AG09309 (cell line): ENCODE measurements at regions not wholly inside any gene's neighbourhood (a gene's known extent, or its start where the extent isn't known, plus 50 kb on each side); places are given as distances from the start of the nearest gene placed in this dataset.

ENCODE experiments used
- DNase-seq: peaks from one replicate; pipeline ENCODE4 v3.0.0-alpha.2; 2010; ENCODE audit warnings: low read depth
- H3K4me3 ChIP-seq: 2 replicates; pipeline ENCODE4 v1.5.1; 2011; ENCODE audit warnings: mild to moderate bottlenecking, low read depth, low read length, moderate library complexity; ENCODE audit not compliant: control insufficient read depth
- TF ChIP-seq, protein P1 (sequence below): IDR thresholded peaks from 2 replicates; pipeline ENCODE4 v1.5.1; 2011; ENCODE audit warnings: mild to moderate bottlenecking, low read depth, low read length, inconsistent platforms; ENCODE audit not compliant: insufficient read depth, control insufficient read depth; ENCODE audit errors: missing control alignments

GRCh38 chr12:94025756-94026155 is 122.6 kb upstream of the PLXNC1 start:
- TF ChIP-seq, protein P1, sequence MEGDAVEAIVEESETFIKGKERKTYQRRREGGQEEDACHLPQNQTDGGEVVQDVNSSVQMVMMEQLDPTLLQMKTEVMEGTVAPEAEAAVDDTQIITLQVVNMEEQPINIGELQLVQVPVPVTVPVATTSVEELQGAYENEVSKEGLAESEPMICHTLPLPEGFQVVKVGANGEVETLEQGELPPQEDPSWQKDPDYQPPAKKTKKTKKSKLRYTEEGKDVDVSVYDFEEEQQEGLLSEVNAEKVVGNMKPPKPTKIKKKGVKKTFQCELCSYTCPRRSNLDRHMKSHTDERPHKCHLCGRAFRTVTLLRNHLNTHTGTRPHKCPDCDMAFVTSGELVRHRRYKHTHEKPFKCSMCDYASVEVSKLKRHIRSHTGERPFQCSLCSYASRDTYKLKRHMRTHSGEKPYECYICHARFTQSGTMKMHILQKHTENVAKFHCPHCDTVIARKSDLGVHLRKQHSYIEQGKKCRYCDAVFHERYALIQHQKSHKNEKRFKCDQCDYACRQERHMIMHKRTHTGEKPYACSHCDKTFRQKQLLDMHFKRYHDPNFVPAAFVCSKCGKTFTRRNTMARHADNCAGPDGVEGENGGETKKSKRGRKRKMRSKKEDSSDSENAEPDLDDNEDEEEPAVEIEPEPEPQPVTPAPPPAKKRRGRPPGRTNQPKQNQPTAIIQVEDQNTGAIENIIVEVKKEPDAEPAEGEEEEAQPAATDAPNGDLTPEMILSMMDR = no peak
- no peak for DNase-seq
- no peak overlapping the region for H3K4me3 ChIP-seq

DNA sequence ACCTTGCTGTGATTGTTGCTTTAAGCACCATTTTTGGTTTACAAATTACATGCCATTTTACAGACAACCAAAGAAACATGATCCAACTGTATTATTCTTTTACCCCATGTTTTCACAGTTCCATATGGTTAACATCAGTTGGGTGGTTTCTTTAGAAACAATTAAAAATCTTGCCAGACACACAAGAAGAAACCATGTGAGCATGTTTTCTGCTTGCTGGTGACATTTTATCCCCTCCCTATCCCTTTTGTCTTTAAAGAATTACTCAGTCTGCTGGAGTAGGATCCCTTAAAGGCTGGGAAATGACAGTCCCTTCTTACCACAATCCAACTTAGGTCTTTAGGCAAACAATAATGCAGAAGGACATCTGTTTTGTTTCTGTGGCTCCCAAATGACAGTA is 121.8 kb upstream of the PLXNC1 start:
- TF ChIP-seq, protein P1 = no peak
- DNase-seq = no peak
- H3K4me3 ChIP-seq = no peak overlapping the region

DNA sequence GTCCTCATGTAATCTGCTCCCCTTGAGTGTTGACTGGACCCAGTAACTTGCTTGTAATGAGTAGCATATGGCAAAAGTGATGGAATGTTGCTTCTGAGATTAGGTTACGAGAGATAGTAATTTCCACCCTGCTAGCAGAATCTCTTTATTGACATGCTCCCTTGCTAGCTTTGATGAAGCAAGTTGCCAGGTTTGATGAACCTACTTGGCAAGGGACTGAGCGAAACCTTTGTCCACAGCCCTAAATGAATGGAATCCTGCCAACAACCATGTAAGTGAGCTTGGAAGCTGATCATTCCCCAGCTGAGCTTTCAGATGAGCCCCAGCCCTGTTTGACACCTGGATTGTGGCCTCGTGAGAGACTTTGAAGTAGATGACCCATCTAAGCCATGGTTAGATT is 120.8 kb upstream of the PLXNC1 start:
- TF ChIP-seq, protein P1 = no peak
- DNase-seq = no peak
- no peak overlapping the region for H3K4me3 ChIP-seq

DNA sequence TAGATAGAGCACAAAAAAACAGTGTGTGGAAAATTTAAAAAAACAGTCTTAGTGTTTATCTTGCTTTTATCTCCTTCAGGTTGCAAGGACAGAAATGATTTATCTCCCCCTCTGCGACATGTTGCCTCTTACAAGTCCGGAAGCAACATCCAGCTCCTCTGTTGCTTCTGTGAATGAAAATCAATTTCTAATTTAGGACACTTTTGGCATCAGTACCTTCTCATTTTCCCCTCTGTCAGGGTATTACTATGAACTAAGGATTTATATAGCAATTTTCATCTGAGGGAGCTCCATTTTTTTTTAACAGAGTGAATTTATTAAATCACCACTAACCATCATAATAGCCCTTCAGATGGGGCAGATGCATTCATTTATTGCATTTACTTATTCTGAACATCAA is 116.6 kb upstream of the PLXNC1 start:
- TF ChIP-seq, protein P1 = no peak
- H3K4me3 ChIP-seq = no peak overlapping the region
- DNase-seq = no peak

DNA sequence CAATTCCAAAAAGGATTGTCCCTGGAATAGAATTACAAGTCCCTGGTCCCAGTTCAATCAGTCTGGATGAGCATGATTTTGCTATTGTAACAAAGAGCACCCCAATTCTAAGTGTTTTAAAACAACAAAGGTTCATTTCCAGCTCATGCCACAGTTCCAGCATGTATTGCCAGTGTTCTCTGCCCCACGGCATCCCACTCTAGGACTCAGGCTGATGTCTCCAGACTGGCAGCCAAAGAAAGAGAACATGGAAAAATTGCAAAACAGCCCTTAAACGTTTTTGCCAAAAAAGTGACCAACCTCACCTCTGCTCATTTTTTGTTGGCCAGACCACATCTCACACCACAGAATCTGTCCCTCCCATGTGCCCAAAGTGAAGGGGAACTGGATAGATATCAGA is 116.0 kb upstream of the PLXNC1 start:
- H3K4me3 ChIP-seq = no peak overlapping the region
- DNase-seq = no peak
- TF ChIP-seq, protein P1 = no peak

GRCh38 chr12:94033101-94033500 is 115.3 kb upstream of the PLXNC1 start:
- TF ChIP-seq, protein P1 = no peak
- DNase-seq = no peak
- H3K4me3 ChIP-seq = no peak overlapping the region

- TF ChIP-seq, protein P1 = no peak
- DNase-seq = no peak
- H3K4me3 ChIP-seq = no peak overlapping the region
Measured at GRCh38 chr12:94033784-94034183, 114.6 kb upstream of the PLXNC1 start.
